Subcutaneous abdominal adipose tissue (tissue), 5 donors: ENCODE measurements at regions not wholly inside any gene's neighbourhood (a gene's known extent, or its start where the extent isn't known, plus 50 kb on each side); places are given as distances from the start of the nearest gene placed in this dataset.

ENCODE experiments used
- H3K27ac ChIP-seq: one replicate; pipeline ENCODE4 v1.7.0; 2013; ENCODE audit warnings: low read depth, mild to moderate bottlenecking, inconsistent platforms, low read length, moderate library complexity
- H3K27me3 ChIP-seq, 5 donors: one replicate each; pipeline ENCODE4 v1.7.0; 2013; ENCODE audit warnings: low read length in 5 of 5, inconsistent platforms in 1 of 5; ENCODE audit not compliant: control insufficient read depth in 5 of 5, insufficient read depth in 4 of 5
- H3K36me3 ChIP-seq, 5 donors: one replicate each; pipeline ENCODE4 v1.7.0; 2013; ENCODE audit warnings: low read length in 5 of 5; ENCODE audit not compliant: control insufficient read depth in 5 of 5, insufficient read depth in 5 of 5
- H3K4me1 ChIP-seq, 5 donors: one replicate each; pipeline ENCODE4 v1.7.0; 2013; ENCODE audit warnings: low read length in 5 of 5, mild to moderate bottlenecking in 3 of 5, moderate library complexity in 1 of 5; ENCODE audit not compliant: control insufficient read depth in 5 of 5, insufficient read depth in 5 of 5
- H3K4me3 ChIP-seq, 5 donors: one replicate each; pipeline ENCODE4 v1.7.0; 2013; ENCODE audit warnings: low read length in 5 of 5, low read depth in 1 of 5
- H3K9ac ChIP-seq, 5 donors: one replicate each; pipeline ENCODE4 v1.7.0; 2013; ENCODE audit warnings: low read length in 5 of 5, mild to moderate bottlenecking in 4 of 5, moderate library complexity in 3 of 5
- H3K9me3 ChIP-seq, 5 donors: one replicate each; pipeline ENCODE4 v1.7.0; 2013; ENCODE audit warnings: low read length in 5 of 5; ENCODE audit not compliant: control insufficient read depth in 5 of 5
- donor health status: healthy.
- donor health status: healthy.
- donor health status: healthy.
- donor health status: healthy.
- donor health status: healthy.

DNA sequence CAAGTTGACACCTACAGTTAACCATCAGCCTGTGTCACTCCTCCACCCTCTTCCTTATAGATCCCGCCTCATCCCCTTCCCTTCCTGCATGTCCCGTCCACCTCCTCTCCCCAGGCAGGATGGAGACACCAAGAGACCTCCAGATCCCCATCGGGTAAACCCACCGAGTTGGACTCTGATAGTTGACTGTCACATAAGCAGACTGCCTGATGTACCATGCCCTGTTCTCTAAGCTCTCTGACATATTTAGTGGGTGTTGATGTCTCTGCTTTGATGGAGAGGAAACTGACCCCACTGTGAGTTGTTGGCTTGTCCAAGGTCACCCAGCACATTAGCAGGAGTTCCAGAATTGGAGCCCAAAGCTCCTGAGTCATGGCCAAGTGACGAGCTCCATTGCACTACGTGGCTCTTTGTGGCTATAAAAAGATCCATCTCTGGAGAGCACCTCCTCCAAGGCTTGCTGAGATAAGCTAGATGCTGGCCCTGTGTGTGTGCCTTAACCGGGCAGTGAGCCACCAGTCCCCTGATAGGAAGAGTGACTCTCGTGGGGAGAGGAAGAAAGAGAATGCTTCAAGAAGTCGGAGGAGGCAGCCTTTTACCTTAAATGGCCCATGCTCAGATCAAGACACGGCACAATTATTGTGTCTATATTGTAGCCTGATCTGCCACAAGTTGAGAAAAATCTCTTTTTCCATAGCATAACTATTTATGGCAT, 236.0 kb upstream of the ECI2 start:
- Histone ChIP-seq H3K27me3 (no peaks in the 10 kb centered on the region), H3K9me3 (no peaks in the 10 kb centered on the region), H3K36me3 (no peaks in the 10 kb centered on the region), H3K4me3 (no peak overlapping the region), H3K27ac (no peak overlapping the region), H3K9ac (no peak overlapping the region), H3K4me1 (peaks cover 0 to 5% (median 0%) of the 10 kb centered on the region in 5 donors)

DNA sequence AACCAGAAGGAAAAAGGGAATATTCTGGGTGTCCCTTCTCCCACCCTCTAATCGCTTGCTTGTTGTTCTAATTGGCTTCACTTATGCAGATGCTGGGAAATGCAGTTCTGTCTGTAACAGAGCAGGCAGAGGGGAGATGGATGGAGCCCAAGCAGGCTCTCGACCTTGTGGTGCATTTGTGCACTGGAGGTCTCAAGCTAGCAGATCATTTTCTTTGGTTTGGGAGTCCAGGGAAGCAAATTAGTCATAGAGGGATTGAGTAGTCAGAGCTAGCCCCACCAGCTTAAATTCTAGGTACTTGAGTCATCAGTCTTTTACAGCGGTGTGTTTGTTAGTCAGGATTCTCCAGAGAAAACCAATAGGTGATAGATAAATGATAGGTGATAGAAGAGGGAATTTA, 234.7 kb upstream of the ECI2 start:
- no peak overlapping the region for H3K4me3 ChIP-seq
- H3K36me3 ChIP-seq, result no peaks in the 10 kb centered on the region
- peaks cover 0 to 5% (median 0%) of the 10 kb centered on the region in 5 donors for H3K4me1 ChIP-seq
- H3K9ac ChIP-seq, result no peak overlapping the region
- H3K9me3 ChIP-seq, result no peaks in the 10 kb centered on the region
- H3K27me3 ChIP-seq, result no peaks in the 10 kb centered on the region
- H3K27ac ChIP-seq, result no peak overlapping the region

DNA sequence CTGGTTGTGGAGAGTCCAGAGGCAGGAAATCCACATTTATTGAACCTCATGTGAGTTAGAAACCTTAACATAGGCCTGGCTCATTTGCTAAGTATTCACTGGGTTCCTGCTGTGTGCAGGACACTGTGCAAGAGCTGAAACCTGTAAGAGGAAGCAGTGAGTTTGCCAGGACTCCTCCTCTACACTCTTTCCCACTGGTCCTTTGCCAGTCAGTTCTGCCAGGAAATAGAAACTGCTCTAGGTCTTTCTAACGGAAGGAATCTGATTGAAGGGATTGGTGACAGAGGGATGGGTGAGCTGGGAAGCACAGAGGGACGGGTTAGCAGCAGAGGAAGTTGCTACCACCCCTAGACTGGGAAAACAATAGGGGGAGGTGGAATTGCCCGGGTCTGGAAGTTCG, 234.2 kb upstream of the ECI2 start:
- Histone ChIP-seq H3K9ac (no peak overlapping the region), H3K27ac (no peak overlapping the region), H3K4me3 (no peak overlapping the region), H3K4me1 (peaks cover 0 to 5% (median 0%) of the 10 kb centered on the region in 5 donors), H3K9me3 (no peaks in the 10 kb centered on the region), H3K27me3 (no peaks in the 10 kb centered on the region), H3K36me3 (no peaks in the 10 kb centered on the region)

DNA sequence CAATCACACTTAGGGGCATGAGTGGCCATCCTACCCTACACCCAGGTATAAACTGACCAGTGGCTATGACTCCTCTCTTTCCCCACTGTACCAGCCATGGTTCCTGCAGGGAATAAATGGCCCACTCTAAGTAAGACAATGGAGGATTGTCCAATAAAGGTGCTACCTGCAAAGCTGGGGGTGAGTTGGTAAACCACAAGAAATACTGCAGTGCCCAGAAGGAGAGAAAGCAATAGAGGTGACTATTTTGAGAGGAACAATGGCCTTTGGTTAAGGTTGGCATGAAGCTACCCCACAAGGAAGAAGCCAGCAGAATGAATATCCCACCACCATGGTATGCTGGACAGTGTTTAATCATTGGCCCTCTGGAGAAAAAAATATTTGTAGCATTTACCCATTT, 233.3 kb upstream of the ECI2 start:
- H3K27ac ChIP-seq, result no peak overlapping the region
- no peaks in the 10 kb centered on the region for H3K36me3 ChIP-seq
- H3K27me3 ChIP-seq, result no peaks in the 10 kb centered on the region
- no peak overlapping the region for H3K4me3 ChIP-seq
- no peak overlapping the region for H3K9ac ChIP-seq
- H3K9me3 ChIP-seq, result no peaks in the 10 kb centered on the region
- peaks cover 0 to 5% (median 0%) of the 10 kb centered on the region in 5 donors for H3K4me1 ChIP-seq

DNA sequence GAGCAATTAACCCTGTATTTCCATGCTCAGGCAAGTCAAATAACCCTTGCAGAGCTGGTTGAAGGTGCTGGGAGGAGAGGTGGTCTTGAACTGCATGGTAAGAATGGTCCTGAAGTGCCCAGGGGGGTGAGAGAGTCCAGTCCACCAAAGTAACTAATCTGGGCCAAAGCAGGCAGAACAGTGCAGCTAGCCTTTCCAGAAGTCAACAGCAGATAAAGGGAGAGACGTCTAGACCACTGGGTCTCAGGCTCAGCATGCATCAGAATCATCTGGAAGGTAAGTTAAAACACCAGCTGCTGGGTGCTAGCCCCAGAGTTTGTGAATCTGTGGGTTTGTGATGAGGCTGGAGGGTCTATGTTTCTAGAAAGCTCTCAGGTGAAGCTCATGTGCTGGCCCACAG, 232.3 kb upstream of the ECI2 start:
- Histone ChIP-seq H3K36me3 (no peaks in the 10 kb centered on the region), H3K9ac (no peak overlapping the region), H3K27ac (no peak overlapping the region), H3K4me3 (no peak overlapping the region), H3K4me1 (peaks cover 0 to 5% (median 0%) of the 10 kb centered on the region in 5 donors), H3K9me3 (no peaks in the 10 kb centered on the region), H3K27me3 (no peaks in the 10 kb centered on the region)

DNA sequence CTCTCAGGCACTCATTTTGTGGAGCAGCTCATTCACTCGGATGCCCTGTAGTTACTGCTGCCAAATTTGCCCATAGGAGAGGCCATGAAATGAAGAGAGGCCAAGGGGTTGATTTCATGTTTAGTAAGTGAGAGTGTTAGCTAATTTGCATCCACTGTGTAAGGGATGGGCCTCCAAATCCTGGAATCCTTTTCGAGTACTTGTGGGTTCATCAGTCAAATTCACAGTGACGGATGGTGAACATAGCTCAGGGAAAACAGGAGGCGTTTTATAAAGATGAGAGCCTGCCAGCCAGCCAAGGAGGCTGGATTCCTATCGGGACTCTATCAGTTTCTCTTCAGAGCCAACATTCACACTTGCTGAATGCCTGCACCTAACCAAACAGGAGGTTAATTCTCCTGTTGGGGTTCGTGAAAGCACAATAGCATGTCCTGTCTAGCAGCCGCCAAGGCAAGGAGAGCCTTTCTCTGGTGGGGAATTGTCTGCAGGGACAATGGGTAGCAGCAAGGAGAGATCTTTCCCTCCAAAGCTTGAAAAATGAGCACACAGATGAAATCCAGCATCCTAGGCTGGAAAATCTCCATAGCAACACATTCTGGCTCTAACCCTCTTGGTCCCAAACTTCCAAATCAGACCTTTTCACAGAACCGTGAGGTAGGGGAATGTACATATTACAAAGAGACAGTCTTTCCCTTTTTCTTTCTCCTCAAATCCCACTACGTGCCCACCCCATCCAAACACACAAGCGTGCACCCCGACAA, 231.4 kb upstream of the ECI2 start:
- H3K4me3 ChIP-seq, result no peak overlapping the region
- H3K27ac ChIP-seq, result no peak overlapping the region

DNA sequence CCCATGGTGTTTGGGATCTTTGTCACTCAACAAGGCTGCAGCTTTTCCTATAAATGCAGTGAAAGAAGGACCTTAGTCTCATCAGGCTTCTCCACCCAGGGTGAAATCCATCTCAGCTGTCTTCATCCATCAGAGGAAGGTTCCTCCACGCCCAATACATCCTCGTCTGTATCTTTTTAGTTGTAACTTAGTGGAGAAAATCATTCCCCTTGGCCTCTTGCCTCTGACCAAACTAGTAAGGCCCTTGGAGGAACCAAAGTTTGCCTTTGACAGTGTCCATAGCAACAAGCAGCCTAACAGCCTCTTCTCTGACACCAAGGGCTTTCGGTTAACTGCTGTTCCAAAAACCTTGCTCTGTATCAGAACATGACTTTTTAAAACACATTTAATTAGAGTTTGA, 230.3 kb upstream of the ECI2 start:
- H3K9ac ChIP-seq, result no peak overlapping the region
- H3K9me3 ChIP-seq, result no peaks in the 10 kb centered on the region
- H3K27ac ChIP-seq, result no peak overlapping the region
- H3K36me3 ChIP-seq, result no peaks in the 10 kb centered on the region
- peaks cover 0 to 5% (median 0%) of the 10 kb centered on the region in 5 donors for H3K4me1 ChIP-seq
- no peaks in the 10 kb centered on the region for H3K27me3 ChIP-seq
- no peak overlapping the region for H3K4me3 ChIP-seq

More for the DNA sequence above, 231.4 kb upstream of the ECI2 start:
- peaks cover 0 to 5% (median 0%) of the 10 kb centered on the region in 5 donors for H3K4me1 ChIP-seq
- no peaks in the 10 kb centered on the region for H3K27me3 ChIP-seq
- H3K9me3 ChIP-seq, result no peaks in the 10 kb centered on the region
- H3K9ac ChIP-seq, result no peak overlapping the region
- H3K36me3 ChIP-seq, result no peaks in the 10 kb centered on the region

DNA sequence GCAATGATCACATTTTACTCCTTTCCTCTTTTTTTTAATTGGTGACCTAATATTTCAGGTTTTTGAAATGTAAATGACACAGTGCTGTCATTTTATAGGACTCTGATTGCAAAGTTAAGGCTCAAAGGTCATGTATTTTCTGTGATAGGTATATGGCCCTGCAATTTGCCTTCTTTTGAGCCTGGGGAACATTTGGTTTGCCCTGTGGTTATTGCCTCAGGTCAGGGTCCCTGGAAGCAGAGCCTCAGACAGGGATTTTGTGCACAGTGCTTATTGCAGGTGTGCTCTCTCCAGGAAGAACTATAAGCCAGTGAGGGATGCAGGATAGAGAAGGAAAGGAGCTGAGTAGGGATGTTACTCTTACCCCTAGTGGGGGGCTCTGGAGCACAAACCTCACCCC, 229.3 kb upstream of the ECI2 start:
- H3K9me3 ChIP-seq, result no peaks in the 10 kb centered on the region
- H3K9ac ChIP-seq, result no peak overlapping the region
- no peaks in the 10 kb centered on the region for H3K27me3 ChIP-seq
- H3K4me1 ChIP-seq, result peaks cover 0 to 5% (median 0%) of the 10 kb centered on the region in 5 donors
- H3K4me3 ChIP-seq, result no peak overlapping the region
- H3K36me3 ChIP-seq, result no peaks in the 10 kb centered on the region
- H3K27ac ChIP-seq, result no peak overlapping the region

DNA sequence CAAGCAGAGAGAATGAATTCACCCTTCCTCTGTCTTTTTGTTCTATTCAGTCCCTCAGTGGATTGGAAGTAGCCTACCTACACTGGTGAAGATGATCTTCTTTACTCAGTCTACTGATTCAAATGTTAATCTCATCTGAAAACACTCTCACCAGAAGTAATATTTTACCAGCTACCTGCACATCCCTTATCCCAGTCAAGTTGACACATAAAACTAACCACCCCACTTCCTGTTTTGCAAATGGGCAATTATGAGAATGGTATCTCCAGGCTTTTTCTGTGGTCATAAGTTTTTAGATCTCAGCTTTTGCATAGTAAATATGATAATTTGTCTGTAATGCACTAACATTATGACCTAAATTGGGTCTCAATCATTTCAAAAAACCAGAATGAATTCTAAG, 228.8 kb upstream of the ECI2 start:
- Histone ChIP-seq H3K4me1 (peaks cover 0 to 3% (median 2%) of the 10 kb centered on the region in 5 donors), H3K4me3 (no peak overlapping the region), H3K27ac (no peak overlapping the region), H3K36me3 (no peaks in the 10 kb centered on the region), H3K9ac (no peak overlapping the region), H3K9me3 (no peaks in the 10 kb centered on the region), H3K27me3 (no peaks in the 10 kb centered on the region)

DNA sequence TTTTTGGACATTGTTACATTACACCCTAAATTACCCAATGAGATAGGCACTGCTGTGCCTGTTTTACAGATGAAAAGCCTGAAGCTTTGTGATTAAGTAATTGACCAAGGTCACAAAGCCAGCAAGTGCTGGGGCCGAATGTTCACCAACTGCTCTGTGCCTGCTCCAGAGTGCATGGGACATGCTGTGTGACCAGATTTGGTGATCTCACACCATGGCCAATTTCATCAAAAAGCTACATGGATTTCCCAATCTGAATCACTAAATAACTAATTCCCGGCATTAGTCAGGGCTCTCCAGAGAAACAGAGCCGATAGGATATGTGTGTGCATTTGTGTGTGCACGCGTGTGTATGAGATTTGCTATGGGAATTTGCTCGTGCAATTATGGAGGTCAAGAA, 228.3 kb upstream of the ECI2 start:
- Histone ChIP-seq H3K27me3 (no peaks in the 10 kb centered on the region), H3K27ac (no peak overlapping the region), H3K4me1 (peaks cover 0 to 8% (median 7%) of the 10 kb centered on the region in 5 donors), H3K4me3 (no peak overlapping the region), H3K9me3 (no peaks in the 10 kb centered on the region), H3K36me3 (no peaks in the 10 kb centered on the region), H3K9ac (no peak overlapping the region)
